IPS-18a (cell line): ENCODE measurements at regions not wholly inside any gene's neighbourhood (a gene's known extent, or its start where the extent isn't known, plus 50 kb on each side); places are given as distances from the start of the nearest gene placed in this dataset.

Experiments
- H3K27ac ChIP-seq: one replicate; pipeline ENCODE4 v1.5.1; 2013; ENCODE audit warnings: low read length
- H3K27me3 ChIP-seq: one replicate; pipeline ENCODE4 v1.6.1; 2013; ENCODE audit warnings: mild to moderate bottlenecking, low read length; ENCODE audit not compliant: control insufficient read depth, insufficient read depth
- H3K36me3 ChIP-seq: one replicate; pipeline ENCODE4 v1.6.1; 2013; ENCODE audit warnings: low read depth, low read length; ENCODE audit not compliant: control insufficient read depth
- H3K4me1 ChIP-seq: one replicate; pipeline ENCODE4 v1.6.1; 2013; ENCODE audit warnings: low read depth, low read length; ENCODE audit not compliant: control insufficient read depth
- H3K4me3 ChIP-seq: one replicate; pipeline ENCODE4 v1.5.1; 2013; ENCODE audit warnings: low read length
- H3K9ac ChIP-seq: one replicate; pipeline ENCODE4 v1.6.1; 2013; ENCODE audit warnings: mild to moderate bottlenecking, low read length, moderate library complexity
- H3K9me3 ChIP-seq: one replicate; pipeline ENCODE4 v1.6.1; 2013; ENCODE audit warnings: low read depth, low read length; ENCODE audit not compliant: control insufficient read depth

GRCh38 chr1:118306851-118307250 lies 121.8 kb upstream of the SPAG17 start:
- H3K36me3 ChIP-seq, result no peaks in the 10 kb centered on the region
- H3K9me3 ChIP-seq, result no peaks in the 10 kb centered on the region
- H3K9ac ChIP-seq, result no peak overlapping the region
- H3K27me3 ChIP-seq, result no peaks in the 10 kb centered on the region
- no peak overlapping the region for H3K4me3 ChIP-seq
- peaks cover 30% of the 10 kb centered on the region for H3K4me1 ChIP-seq
- H3K27ac ChIP-seq, result no peak overlapping the region

GRCh38 chr1:118304722-118305359 lies 119.8 kb upstream of the SPAG17 start:
- Histone ChIP-seq H3K27me3 (no peaks in the 10 kb centered on the region), H3K36me3 (no peaks in the 10 kb centered on the region), H3K4me1 (peaks cover 43% of the 10 kb centered on the region), H3K4me3 (no peak overlapping the region), H3K27ac (no peak overlapping the region), H3K9ac (no peak overlapping the region), H3K9me3 (no peaks in the 10 kb centered on the region)

GRCh38 chr1:118303534-118303933 lies 118.5 kb upstream of the SPAG17 start:
- H3K4me3 ChIP-seq, result no peak overlapping the region
- H3K27me3 ChIP-seq, result no peaks in the 10 kb centered on the region
- H3K9me3 ChIP-seq, result no peaks in the 10 kb centered on the region
- H3K4me1 ChIP-seq, result peaks cover 43% of the 10 kb centered on the region
- no peaks in the 10 kb centered on the region for H3K36me3 ChIP-seq
- no peak overlapping the region for H3K27ac ChIP-seq
- no peak overlapping the region for H3K9ac ChIP-seq

- no peak overlapping the region for H3K27ac ChIP-seq
- no peak overlapping the region for H3K4me3 ChIP-seq
- H3K4me1 ChIP-seq, result peaks cover 43% of the 10 kb centered on the region
- H3K36me3 ChIP-seq, result no peaks in the 10 kb centered on the region
- no peaks in the 10 kb centered on the region for H3K27me3 ChIP-seq
- no peaks in the 10 kb centered on the region for H3K9me3 ChIP-seq
- no peak overlapping the region for H3K9ac ChIP-seq
Measured at GRCh38 chr1:118303064-118303463, 118.0 kb upstream of the SPAG17 start.

- Histone ChIP-seq H3K36me3 (no peaks in the 10 kb centered on the region), H3K9ac (no peak overlapping the region), H3K4me3 (no peak overlapping the region), H3K27me3 (no peaks in the 10 kb centered on the region), H3K27ac (no peak overlapping the region), H3K4me1 (peaks cover 43% of the 10 kb centered on the region), H3K9me3 (no peaks in the 10 kb centered on the region)
Measured at GRCh38 chr1:118302145-118302544, 117.1 kb upstream of the SPAG17 start.

GRCh38 chr1:118300808-118301207 lies 115.8 kb upstream of the SPAG17 start:
- H3K9me3 ChIP-seq, result no peaks in the 10 kb centered on the region
- H3K9ac ChIP-seq, result no peak overlapping the region
- peaks cover 43% of the 10 kb centered on the region for H3K4me1 ChIP-seq
- H3K36me3 ChIP-seq, result no peaks in the 10 kb centered on the region
- no peaks in the 10 kb centered on the region for H3K27me3 ChIP-seq
- no peak overlapping the region for H3K27ac ChIP-seq
- no peak overlapping the region for H3K4me3 ChIP-seq

- no peaks in the 10 kb centered on the region for H3K27me3 ChIP-seq
- H3K27ac ChIP-seq, result no peak overlapping the region
- H3K9me3 ChIP-seq, result no peaks in the 10 kb centered on the region
Measured at GRCh38 chr1:118298397-118298796, 113.4 kb upstream of the SPAG17 start.

GRCh38 chr1:118297521-118297920 lies 112.5 kb upstream of the SPAG17 start:
- Histone ChIP-seq H3K36me3 (no peaks in the 10 kb centered on the region), H3K27ac (no peak overlapping the region), H3K4me3 (no peak overlapping the region), H3K4me1 (peaks cover 20% of the 10 kb centered on the region), H3K9me3 (no peaks in the 10 kb centered on the region), H3K9ac (no peak overlapping the region), H3K27me3 (no peaks in the 10 kb centered on the region)

More at GRCh38 chr1:118298397-118298796, 113.4 kb upstream of the SPAG17 start:
- H3K36me3 ChIP-seq, result no peaks in the 10 kb centered on the region
- H3K9ac ChIP-seq, result no peak overlapping the region
- H3K4me3 ChIP-seq, result no peak overlapping the region
- peaks cover 29% of the 10 kb centered on the region for H3K4me1 ChIP-seq

GRCh38 chr1:118294875-118295642 lies 110.0 kb upstream of the SPAG17 start:
- no peak overlapping the region for H3K27ac ChIP-seq
- H3K4me1 ChIP-seq, result no peaks in the 10 kb centered on the region
- no peaks in the 10 kb centered on the region for H3K27me3 ChIP-seq
- H3K9me3 ChIP-seq, result no peaks in the 10 kb centered on the region
- no peak overlapping the region for H3K9ac ChIP-seq
- H3K36me3 ChIP-seq, result no peaks in the 10 kb centered on the region
- H3K4me3 ChIP-seq, result no peak overlapping the region

GRCh38 chr1:118291661-118292060 lies 106.6 kb upstream of the SPAG17 start:
- Histone ChIP-seq H3K36me3 (no peaks in the 10 kb centered on the region), H3K4me1 (no peaks in the 10 kb centered on the region), H3K27me3 (no peaks in the 10 kb centered on the region), H3K4me3 (no peak overlapping the region), H3K27ac (no peak overlapping the region), H3K9ac (no peak overlapping the region), H3K9me3 (no peaks in the 10 kb centered on the region)

- no peaks in the 10 kb centered on the region for H3K36me3 ChIP-seq
- no peaks in the 10 kb centered on the region for H3K9me3 ChIP-seq
- H3K9ac ChIP-seq, result no peak overlapping the region
- no peak overlapping the region for H3K27ac ChIP-seq
- no peak overlapping the region for H3K4me3 ChIP-seq
- no peaks in the 10 kb centered on the region for H3K4me1 ChIP-seq
- H3K27me3 ChIP-seq, result no peaks in the 10 kb centered on the region
Measured at GRCh38 chr1:118290571-118290970, 105.5 kb upstream of the SPAG17 start.

GRCh38 chr1:118290046-118290445 lies 105.0 kb upstream of the SPAG17 start:
- Histone ChIP-seq H3K36me3 (no peaks in the 10 kb centered on the region), H3K4me3 (no peak overlapping the region), H3K4me1 (no peaks in the 10 kb centered on the region), H3K27ac (no peak overlapping the region), H3K27me3 (no peaks in the 10 kb centered on the region), H3K9ac (no peak overlapping the region), H3K9me3 (no peaks in the 10 kb centered on the region)
